ENCODE measurements at regions not wholly inside any gene's neighbourhood (a gene's known extent, or its start where the extent isn't known, plus 50 kb on each side); places are given as distances from the start of the nearest gene placed in this dataset.

GRCh38 chr15:95923792-95924191, 406.7 kb upstream of the NR2F2 start:
- H3K9me3 ChIP-seq = peaks cover 3% of the 10 kb centered on the region; the same call in 1 of the 2 replicates
- CTCF ChIA-PET = no interaction called here
- H3K27ac ChIP-seq (ENCODE audit: low read depth in 2 of 2, low read length in 1 of 2) = no peak overlapping the region
- no peak overlapping the region for H3K4me2 ChIP-seq
- no peaks in the 10 kb centered on the region for H3K9me2 ChIP-seq
- H3K9ac ChIP-seq = no peak overlapping the region
- no peaks in the 10 kb centered on the region for H3F3A ChIP-seq (replicated peaks; ENCODE audit: insufficient read depth)
- POLR2A ChIA-PET = no interaction called here
- H3K27me3 ChIP-seq (ENCODE audit: insufficient read depth) = no peaks in the 10 kb centered on the region
- no peak overlapping the region for H3K4me3 ChIP-seq (ENCODE audit: low read depth in 2 of 2, low read length in 1 of 2)
- TF ChIP-seq MEF2A (IDR thresholded peaks at IDR 0.05; ENCODE audit: borderline replicate concordance, low read depth) = no peak
- TF ChIP-seq EP300 (IDR thresholded peaks at IDR 0.05; ENCODE audit: borderline replicate concordance in 1 of 2, low read depth in 1 of 2, low read length in 1 of 2) = no peak
- no peak for TF ChIP-seq NRF1 (IDR thresholded peaks at IDR 0.05; ENCODE audit: low read depth, low read length)
- no peak for TF ChIP-seq USF1 (IDR thresholded peaks at IDR 0.05; ENCODE audit: borderline replicate concordance, low read depth)
- TF ChIP-seq TEAD4 (IDR thresholded peaks at IDR 0.05; ENCODE audit: borderline replicate concordance, insufficient read depth) = no peak
- TF ChIP-seq RFX5 (IDR thresholded peaks at IDR 0.05; ENCODE audit: low read length) = no peak
- no peak for TF ChIP-seq YY1 (IDR thresholded peaks at IDR 0.05; ENCODE audit: low read depth)
- no peak for TF ChIP-seq CHD2 (IDR thresholded peaks at IDR 0.05; ENCODE audit: low read length, partially characterized antibody)
- no peak for TF ChIP-seq FOSL2 (IDR thresholded peaks at IDR 0.05; ENCODE audit: borderline replicate concordance, low read depth)
- no peak for TF ChIP-seq EZH2phosphoT487 (IDR thresholded peaks at IDR 0.05; ENCODE audit: borderline replicate concordance, low read depth)
- no peak for TF ChIP-seq TAF1 (IDR thresholded peaks at IDR 0.05; ENCODE audit: borderline replicate concordance, low read depth, low read length)
- no peak for TF ChIP-seq JUND (IDR thresholded peaks at IDR 0.05)
- no peak for TF ChIP-seq POLR2AphosphoS5 (IDR thresholded peaks at IDR 0.05; ENCODE audit: low read depth, low read length)
- no peak for TF ChIP-seq GABPA (IDR thresholded peaks at IDR 0.05; ENCODE audit: low read depth)
- TF ChIP-seq NFIC (IDR thresholded peaks at IDR 0.05; ENCODE audit: borderline replicate concordance) = no peak
- TF ChIP-seq REST (IDR thresholded peaks at IDR 0.05; ENCODE audit: low read depth, low read length) = no peak
- no peak for TF ChIP-seq TCF12 (IDR thresholded peaks at IDR 0.05)
- no peak for TF ChIP-seq USF2 (IDR thresholded peaks at IDR 0.05; ENCODE audit: borderline replicate concordance, low read depth, low read length)
- no peaks in the 10 kb centered on the region for H3K4me1 ChIP-seq (ENCODE audit: control insufficient read depth in 1 of 2, insufficient read depth in 2 of 2, low read depth in 1 of 2, low read length in 1 of 2)
- no peaks in the 10 kb centered on the region for H3K79me2 ChIP-seq (ENCODE audit: insufficient read depth)
- WGBS (ENCODE audit: low lambda C conversion rate) = 24% methylated on average over 4 of the region's 4 CpGs
- DNase-seq = no peak
- no peak overlapping the region for H2AFZ ChIP-seq (ENCODE audit: low read depth)
- no peaks in the 10 kb centered on the region for H3K36me3 ChIP-seq (replicated peaks in 1 of 2; ENCODE audit: control insufficient read depth in 1 of 2, insufficient read depth in 2 of 2, low read length in 1 of 2)
- H4K20me1 ChIP-seq (ENCODE audit: insufficient read depth) = no peaks in the 10 kb centered on the region
